ENCODE measurements at regions not wholly inside any gene's neighbourhood (a gene's known extent, or its start where the extent isn't known, plus 50 kb on each side); places are given as distances from the start of the nearest gene placed in this dataset.

GRCh38 chr5:23316060-23316591 is 191.3 kb upstream of the PRDM9 start:
- TF ChIP-seq CTCF (conservative IDR thresholded peaks at IDR 0.05 in 1 of 2, IDR thresholded peaks at IDR 0.05 in 1 of 2; ENCODE audit: extremely low read depth in 1 of 2, insufficient read depth in 1 of 2, low read depth in 1 of 2, low read length in 2 of 2) = no peak
- no peak for TF ChIP-seq EZH2 (IDR thresholded peaks at IDR 0.05; ENCODE audit: borderline replicate concordance, low read length)

Data from mammary epithelial cell (primary cell).